SIG-M5 treated with dmso at 0.1 percent for 504 hours (cell line): ENCODE measurements at regions not wholly inside any gene's neighbourhood (a gene's known extent, or its start where the extent isn't known, plus 50 kb on each side); places are given as distances from the start of the nearest gene placed in this dataset.
"Not testable (repeated sequence)": the region's sequence is repeated elsewhere in the genome, so short reads cannot be mapped to it uniquely, and the experiment has no call there.

Source experiments
- DNase-seq: peaks from one replicate; lab custom pipeline; 2025; ENCODE audit not compliant: unreplicated experiment; lab: John Stamatoyannopoulos, UW

DNA sequence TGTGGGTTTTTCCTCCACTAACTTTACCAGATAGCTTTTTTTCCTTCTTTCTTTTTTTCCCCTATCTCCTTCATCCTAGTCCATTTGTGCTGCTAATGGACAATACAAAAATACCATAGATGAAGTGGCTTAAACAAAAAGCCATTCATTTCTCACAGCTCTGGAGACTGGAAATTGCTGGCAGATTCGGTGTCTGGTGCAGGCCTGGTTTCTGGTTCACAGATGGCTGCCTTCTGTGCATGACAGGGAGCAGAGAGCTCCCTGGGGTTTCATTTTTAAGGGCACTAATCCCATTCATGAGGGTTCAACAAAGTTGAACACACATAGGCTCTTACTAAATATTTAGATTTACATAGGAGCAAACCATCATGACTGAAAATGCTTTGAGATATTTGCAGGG lies 467.4 kb downstream of the TYW1 start:
- no peak for DNase-seq

DNA sequence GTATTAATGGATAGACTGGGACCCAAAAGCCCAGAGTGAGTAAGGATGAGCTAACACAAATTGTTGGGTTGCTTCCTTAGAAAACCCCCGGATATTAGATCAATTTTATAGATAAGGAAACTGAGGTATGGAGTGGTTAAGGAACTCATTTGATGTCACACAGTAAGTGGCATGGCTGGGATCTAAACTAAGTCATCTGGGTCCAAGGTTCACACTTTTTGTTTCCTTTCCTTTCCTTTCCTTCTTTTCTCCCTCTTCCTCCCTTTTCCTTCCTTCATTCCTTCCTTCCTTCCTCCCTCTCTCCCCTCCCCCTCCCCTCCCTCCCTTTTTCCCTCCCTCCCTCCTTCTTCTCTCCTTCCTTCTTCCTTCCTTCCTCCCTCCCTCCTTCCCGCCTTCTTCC lies 469.5 kb downstream of the TYW1 start:
- no peak for DNase-seq

DNA sequence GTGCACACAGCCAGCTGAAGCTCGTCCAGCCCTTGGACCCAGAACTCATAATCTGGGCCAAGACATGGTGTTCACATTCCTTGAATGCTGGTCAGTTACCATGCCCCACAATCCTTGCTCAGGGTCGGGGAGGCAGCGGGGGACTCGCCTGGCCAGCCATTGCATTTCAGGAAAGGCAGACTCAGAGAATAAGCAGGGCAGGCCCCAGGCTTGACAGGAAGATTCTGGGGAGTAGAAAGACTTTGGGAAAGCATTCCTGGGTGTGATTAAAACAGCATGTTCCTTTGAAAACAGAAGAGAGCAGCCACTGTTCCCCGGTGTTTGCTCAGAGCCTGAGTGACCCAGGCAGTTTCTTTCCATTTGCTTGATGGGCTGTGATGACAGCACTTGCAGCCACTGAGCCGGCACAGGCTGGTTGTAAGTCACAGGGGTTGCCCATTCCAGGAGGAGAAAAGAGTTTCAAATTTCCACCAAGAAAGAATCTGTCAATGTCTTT lies 473.7 kb downstream of the TYW1 start:
- DNase-seq, result no peak

DNA sequence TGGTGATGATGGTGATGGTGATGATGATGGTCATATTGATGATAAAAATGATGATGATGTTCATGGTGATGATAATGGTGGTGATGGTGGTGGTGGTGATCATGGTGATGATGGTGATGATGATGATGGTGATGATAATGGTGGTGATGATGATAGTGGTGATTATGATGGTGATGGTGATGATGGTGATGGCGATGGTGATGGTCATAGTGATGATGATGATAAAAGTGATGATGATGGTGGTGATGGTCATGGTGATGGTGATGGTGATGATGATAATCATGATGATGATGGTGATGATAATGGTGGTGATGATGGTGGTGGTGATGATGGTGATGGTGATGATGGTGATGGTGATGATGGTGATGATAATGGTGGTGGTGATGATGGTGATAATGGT lies 478.7 kb downstream of the TYW1 start:
- no peak for DNase-seq

DNA sequence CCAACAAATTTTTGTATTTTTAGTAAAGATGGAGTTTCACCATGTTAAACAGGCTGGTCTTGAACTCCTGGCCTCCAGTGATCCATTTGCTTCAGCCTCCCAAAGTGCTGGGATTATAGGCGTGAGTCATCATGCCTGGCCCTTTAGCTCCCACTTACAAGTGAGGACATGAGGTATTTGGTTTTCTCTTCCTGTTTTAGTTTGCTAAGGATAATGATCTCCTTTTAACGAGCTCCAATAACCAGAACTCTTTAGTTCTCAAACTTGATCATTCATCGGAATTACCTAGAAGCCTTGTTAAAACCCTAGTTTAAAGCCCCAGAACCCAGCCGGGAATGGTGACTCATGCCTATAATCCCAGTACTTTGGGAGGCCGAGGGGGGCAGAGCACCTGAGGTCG lies 481.4 kb downstream of the TYW1 start:
- DNase-seq, result no peak

DNA sequence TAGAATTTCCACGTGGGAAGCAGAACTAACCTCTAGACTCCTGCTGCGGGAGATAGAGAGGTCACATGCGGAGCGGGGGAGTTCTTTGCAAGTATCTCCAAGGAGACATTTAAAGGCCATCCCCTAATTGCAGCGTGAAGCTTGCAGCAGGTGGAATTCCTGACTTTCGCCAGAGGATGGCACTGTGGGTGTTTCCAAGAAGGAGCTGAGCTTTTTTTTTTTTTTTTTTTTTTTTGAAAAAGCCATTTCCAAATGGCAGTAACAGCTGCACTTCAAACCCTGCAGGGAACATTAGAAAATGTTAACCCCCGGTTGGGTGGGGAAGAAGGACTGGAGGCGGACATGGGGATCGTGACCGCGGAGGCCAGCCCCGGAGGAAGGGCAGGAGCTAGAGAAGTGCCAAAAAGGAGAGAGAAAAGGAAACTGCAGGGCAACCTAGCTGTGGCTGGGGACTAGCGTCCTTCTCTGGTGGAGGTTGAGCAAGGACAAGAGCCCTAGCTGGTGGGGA lies 487.7 kb downstream of the TYW1 start:
- DNase-seq, result peak; percentile 21

DNA sequence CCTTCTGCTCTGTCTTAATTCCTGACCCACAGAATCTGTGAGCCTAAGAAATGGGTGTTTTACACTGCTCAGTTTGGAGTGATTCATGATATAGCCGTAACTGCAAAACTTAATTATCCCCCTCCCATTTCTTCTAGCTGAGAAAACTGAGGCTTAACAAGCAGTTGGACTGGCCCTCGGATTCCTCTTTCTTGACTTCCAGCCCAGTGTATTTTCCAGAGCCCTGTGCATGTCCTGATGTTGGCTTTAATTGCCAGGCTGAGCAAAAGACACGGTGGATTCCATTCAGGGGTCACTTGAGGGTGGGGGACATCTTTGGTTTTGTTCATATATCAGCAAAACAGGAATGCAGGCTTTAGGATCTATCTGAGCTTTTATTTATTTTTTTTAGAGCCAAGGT lies 489.8 kb downstream of the TYW1 start:
- DNase-seq, result no peak

DNA sequence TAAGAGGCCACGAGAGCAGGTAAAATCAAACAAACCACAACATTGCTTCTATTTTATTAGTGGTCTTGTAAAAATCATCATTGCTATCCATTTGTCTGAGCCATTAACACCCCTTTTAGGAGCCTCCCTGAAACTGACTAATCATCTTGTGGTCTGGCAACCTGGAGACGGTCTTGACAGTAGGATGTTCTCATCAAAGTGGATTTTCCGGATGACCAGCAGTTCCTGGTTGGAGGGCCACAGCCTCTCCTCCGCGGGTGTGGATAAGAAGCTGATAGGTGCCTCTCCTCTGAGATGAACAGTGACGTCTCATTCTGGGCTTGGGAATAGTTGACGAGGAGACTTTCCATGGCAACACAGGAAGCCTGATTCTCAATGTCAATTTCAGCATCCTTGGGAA lies 490.7 kb downstream of the TYW1 start:
- no peak for DNase-seq

DNA sequence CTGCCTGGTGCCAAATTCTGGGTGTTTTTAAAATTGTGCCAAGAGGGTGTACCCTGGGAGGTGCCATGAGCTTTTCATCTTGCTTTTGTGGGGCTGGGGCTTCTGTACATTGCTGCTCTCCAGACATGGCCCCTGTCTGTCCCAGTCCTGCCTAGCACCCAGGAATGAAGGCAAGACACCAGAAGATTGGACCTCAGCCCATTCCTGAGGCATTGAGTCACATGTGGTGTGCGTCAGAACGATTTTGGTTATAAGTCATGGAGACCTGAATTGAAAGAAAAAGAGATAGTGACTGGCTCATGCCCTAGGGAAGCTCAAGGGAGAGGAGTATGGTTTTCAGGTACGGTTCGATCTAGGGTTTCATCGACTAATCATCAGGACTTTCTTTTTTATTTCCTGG lies 493.2 kb downstream of the TYW1 start:
- no peak for DNase-seq

DNA sequence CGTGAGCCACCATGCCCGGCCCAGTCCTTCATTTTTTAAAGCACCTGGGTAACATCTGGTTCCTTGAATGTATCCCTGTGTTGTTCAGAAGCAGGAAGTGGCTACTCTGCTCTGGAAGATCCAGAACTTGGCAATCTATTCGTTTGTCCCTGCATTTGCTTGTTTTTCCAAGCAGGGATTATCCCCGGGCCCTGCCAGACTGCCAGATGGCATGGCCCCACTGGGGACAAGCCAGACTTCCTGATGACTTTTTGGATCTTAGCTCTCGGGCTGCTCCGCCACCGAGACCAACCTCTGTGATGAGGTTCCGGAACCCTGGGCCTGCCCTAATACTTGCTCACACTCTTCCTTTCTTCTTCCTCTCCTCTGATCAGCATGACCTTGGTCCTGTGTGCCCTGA lies 496.7 kb downstream of the TYW1 start:
- DNase-seq, result no peak

DNA sequence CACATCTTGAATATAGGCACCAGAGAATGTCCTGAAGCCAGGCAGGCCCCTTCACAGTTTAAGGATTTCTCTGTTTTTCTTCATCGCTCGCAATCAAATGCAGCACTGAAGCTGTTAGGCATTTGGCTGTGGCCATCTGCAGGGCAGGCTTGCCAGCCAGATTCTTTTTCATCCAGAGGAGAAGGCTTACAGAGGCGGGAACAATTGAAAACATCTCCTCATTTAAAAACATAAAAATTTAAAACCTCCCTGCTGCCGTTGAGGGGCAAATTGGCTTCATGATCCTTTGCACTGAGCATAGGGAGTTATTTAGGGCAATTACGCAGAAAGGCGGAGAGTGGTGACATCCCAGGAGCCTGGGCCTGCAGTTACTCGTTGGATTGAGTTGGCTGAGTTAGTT lies 500.0 kb downstream of the TYW1 start:
- no peak for DNase-seq

DNA sequence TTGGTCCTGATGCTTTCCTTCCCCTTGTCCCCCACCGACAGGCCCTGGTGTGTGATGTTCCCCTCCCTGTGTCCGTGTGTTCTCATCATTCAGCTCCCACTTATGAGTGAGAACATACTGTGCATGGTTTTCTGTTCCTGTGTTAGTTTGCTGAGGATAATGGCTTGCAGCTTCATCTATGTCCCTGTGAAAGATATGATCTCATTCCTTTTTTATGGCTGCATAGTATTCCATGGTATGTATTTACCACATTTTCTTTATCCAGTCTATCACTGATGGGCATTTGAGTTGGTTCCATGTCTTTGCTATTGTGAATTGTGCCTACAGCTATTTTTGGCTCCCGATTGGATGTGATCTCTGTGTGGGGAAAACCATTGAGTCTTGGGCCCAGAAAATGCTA lies 501.3 kb downstream of the TYW1 start:
- DNase-seq, result not testable (repeated sequence)

DNA sequence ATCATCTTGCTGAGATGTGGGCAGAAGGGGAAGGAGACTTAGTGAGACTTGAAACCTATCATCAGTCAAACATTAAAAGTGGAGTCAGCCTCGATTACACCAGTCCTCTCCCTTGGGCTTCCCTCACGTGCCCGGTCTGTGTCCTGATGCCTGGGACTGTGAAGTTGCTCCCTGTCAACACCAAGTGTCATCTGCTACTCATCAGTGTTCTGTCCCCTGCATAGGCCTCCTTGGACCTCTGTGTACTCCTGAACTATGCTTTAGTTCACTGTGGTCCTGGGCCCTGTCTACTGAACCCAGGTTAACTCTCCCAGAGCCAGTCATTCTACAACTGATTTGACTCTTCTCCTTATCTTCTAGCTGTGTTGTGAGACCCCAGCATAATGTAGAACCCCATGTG lies 506.3 kb downstream of the TYW1 start:
- DNase-seq, result no peak

DNA sequence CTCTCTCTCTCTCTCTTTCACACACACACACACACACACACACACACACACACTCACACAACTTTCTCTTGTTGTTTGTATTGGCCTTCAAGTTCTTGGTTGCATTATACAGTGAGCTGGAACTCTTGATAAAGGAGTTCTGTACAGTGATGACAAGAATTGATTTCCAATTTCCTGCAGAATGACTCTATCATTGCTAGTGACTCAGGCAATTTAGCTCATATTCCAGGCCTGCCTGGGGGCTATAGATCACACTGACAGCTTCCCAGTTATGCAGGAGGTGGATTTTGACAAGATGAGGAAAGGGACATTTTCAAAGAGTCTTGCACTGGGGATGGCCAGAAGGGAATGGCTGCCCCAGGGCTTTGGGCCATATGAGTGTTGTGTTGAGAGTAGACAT lies 508.8 kb downstream of the TYW1 start:
- DNase-seq, result no peak

DNA sequence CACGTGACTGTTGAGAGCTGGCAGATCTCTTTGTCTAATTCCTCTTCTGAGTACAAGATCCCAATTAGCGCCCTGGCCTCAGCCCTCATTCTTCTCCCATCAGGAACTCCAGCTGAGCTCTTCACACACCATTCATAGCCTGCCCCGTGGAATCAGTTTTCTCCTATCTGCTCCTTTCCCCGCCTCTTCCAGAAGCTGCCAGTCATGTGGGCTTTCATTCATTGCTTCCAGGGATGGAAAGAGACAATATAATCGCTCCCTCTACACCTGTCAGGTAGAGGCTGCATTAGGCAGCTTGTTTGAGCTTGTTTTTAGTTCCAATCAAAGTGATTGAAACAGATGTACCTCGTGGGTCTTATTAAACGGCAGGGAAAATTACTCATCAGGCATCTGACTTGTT lies 515.8 kb downstream of the TYW1 start:
- DNase-seq, result no peak

DNA sequence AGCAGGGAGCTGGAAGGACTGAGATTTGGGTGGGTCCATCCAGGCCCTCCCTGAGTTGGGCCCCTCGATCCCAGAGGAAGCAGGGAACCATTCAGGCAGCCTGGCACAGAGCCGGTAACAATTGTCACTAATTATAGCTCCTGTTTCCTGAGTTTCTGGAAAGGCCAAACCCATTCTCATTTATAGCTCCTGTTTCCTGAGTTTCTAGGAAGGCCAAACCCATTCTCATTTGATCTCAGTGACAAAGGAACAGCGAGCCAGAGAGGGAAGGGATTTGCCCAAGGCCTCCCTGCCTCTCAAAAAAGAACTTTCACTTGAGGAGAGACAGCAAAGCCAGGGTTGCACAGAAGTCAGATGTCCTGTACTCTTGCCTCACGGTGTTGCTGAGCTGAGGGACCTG lies 521.9 kb downstream of the TYW1 start:
- DNase-seq, result no peak

DNA sequence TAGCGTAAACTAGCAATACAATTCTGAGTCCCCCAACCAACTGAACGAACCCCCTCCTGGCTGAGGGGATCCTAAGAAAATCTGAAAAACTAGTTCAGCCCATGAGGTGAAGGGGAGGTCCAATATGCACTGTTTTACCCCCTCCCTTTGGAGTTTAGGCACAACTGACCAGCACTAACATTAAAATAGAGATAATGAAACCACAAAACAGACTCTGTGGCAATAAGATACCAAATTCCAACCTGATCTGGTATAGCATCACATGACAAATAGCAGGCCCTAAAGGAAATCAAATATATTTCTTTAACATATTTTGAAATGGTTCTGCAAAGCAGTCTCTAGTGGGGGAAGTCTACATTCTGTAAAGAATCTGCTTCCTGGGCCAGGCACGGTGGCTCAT lies 522.5 kb downstream of the TYW1 start:
- DNase-seq, result no peak

DNA sequence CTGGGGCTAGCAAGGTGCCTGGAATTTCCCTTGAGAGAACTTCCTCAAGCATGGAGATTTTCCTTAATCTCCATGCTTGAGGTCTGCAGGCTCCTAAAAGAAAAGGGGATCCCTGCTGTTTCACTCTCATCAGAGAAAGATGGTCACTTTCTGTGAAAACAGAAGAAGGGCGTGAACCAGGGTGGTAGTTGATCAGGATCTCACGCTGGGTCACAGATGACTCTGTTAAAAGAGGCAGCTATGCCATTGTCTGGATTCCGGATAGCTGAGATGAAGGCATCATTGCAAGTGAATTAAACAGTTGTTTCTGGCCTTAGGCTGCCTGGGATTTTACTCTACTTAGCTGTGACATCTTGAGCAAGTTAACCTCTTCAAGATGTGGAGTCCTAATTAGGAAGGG lies 525.9 kb downstream of the TYW1 start:
- no peak for DNase-seq

DNA sequence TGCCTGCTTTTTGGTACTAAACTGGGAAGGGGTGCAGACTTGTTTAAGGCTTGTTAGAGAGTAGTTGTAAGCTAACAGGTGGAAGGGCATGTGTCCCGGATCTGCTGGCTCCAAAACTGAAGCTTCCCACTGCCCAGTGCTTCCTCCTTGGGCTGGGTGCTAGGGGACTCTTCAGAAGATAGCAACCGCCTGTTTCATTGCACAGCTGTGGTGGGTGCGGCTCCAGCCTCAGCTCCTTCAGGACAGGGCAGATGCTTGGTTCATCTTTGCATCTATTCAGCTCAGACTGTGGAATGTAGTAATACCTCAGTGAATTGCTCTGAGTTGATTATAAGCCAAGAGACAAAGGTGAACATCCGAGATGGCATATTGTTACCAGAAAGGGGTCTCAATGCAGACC lies 527.1 kb downstream of the TYW1 start:
- no peak for DNase-seq

DNA sequence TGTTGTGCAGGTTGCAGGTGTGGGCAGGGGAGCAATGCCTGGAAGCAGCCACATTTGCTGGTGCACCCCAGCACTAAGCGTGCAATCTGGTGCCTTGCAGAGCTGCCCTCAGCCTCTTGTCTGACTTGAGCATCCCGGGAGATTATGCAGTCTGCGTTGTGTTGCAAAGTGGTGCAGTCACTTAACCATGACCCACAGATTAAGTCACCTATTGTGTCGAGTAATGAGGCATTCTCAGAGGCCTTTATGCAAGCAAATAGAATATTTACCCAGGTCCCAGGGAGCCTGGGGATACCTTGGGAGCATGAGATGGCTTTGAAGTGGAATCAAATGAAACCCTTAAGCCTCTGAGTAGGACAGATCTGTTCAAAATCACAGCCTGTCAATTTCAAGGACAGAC lies 529.0 kb downstream of the TYW1 start:
- DNase-seq, result no peak

DNA sequence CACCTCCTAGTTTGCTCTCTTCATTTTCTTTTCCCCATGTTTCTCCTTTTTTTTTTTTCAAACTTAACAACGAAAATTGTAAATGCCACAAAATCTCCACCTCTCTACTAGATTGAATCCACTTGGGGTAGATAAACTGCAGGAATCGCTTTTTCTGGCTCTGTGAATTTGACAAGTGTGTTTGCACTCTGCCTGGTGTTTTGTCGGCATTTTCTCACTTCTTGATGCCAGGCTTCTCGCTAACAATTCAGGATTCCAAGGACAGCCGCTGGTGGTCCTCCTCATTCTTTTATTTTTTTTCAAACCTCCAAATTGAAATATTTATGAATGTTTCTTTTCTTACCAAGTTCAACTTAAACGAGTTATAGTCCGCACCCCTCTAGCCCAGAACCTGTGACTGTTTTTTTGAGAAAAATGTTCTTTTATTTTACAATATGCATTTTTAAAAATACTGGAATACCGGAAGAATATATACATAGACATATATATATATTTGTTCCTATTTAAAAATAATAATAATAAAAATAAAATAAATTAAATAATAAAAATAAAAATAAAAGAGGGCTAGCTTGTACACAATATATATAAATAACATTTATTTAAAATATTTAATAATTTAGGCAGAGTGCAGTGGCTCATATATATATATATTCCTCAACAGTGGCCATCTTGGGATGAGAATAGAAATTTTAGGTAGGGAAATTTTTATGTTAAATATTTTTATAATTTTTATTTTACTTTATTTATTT lies 538.8 kb downstream of the TYW1 start:
- no peak for DNase-seq

DNA sequence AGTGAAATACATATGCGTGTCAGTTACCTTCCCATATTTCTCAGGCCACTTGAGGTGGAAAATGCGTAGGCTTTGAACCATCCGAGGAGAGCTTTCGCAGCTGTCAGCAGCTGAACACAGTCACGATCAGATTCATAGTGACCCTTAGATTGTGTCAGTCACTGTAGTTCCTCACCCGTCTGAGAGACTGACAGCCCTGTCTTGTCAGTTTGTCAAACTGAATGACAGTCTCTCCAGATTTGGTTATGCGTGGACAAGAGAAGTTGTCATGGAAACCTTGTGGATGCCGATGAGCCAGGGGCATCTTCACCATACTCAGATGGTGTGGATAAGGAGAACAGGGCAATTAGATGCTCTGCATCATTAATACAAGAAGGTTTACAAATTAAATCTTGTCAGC lies 546.3 kb downstream of the TYW1 start:
- no peak for DNase-seq
